H1 (cell line): ENCODE measurements at regions not wholly inside any gene's neighbourhood (a gene's known extent, or its start where the extent isn't known, plus 50 kb on each side); places are given as distances from the start of the nearest gene placed in this dataset.

Experiments used
- CTCF ChIA-PET: fragments of 300-600 bp; sonication (Branson Sonifier 250); formaldehyde crosslinking; loops from one replicate; lab custom pipeline; 2021; ENCODE audit not compliant: partially characterized antibody; lab: Charles Lee
- POLR2A ChIA-PET: fragments of 300-600 bp; sonication (Branson Sonifier 250); formaldehyde crosslinking; loops from one replicate; lab custom pipeline; 2021; ENCODE audit warnings: inconsistent platforms; ENCODE audit not compliant: partially characterized antibody; lab: Charles Lee
- DNase-seq, 2 experiments: peaks; one replicate each; pipeline versions ENCODE4 v3.0.0 to v3.0.0-alpha.2; 2010 to 2022; ENCODE audit warnings: low spot score in 2 of 2, low read depth in 1 of 2, mixed read lengths in 1 of 2
- FAIRE-seq: peaks from 2 replicates; lab custom pipeline; 2011; peaks lifted over from hg19 to GRCh38; lab: Jason Lieb, UNC
- H2AFZ ChIP-seq: 2 replicates; pipeline ENCODE4 v1.8.1; 2012; ENCODE audit warnings: low read length, inconsistent platforms
- H2AK5ac ChIP-seq: 2 replicates; pipeline ENCODE4 v1.6.1; 2013; ENCODE audit warnings: low read depth, low read length
- H2BK120ac ChIP-seq: replicated peaks from 2 replicates; pipeline ENCODE3; 2013; ENCODE audit warnings: low read depth, low read length, inconsistent platforms
- H2BK12ac ChIP-seq: 2 replicates; pipeline ENCODE4 v1.6.1; 2013; ENCODE audit warnings: low read depth, low read length
- H2BK15ac ChIP-seq: 2 replicates; pipeline ENCODE4 v1.6.1; 2013; ENCODE audit warnings: low read length
- H2BK20ac ChIP-seq: 2 replicates; pipeline ENCODE4 v1.6.1; 2013; ENCODE audit warnings: low read length
- H2BK5ac ChIP-seq: 2 replicates; pipeline ENCODE4 v1.6.1; 2013; ENCODE audit warnings: low read depth, low read length
- H3K14ac ChIP-seq: 2 replicates; pipeline ENCODE4 v1.6.1; 2013; ENCODE audit warnings: inconsistent platforms; ENCODE audit not compliant: insufficient read length
- H3K18ac ChIP-seq: 2 replicates; pipeline ENCODE4 v1.6.1; 2013; ENCODE audit warnings: low read length; ENCODE audit errors: extremely low read depth
- H3K23ac ChIP-seq: 2 replicates; pipeline ENCODE4 v1.6.1; 2013; ENCODE audit warnings: inconsistent platforms; ENCODE audit not compliant: insufficient read length
- H3K23me2 ChIP-seq: 2 replicates; pipeline ENCODE4 v1.6.1; 2013; ENCODE audit warnings: low read depth, low read length
- H3K27ac ChIP-seq: 2 replicates; pipeline ENCODE4 v1.6.1; 2011; ENCODE audit warnings: low read depth, low read length, inconsistent platforms
- H3K27me3 ChIP-seq, 4 experiments: replicated peaks in 1 of 4; 1 replicate in 1 of 4; 2 replicates in 3 of 4; pipeline versions ENCODE4 v1.6.1 to v1.8.1; 2011 to 2013; ENCODE audit warnings: low read length in 3 of 4, mild to moderate bottlenecking in 3 of 4, inconsistent platforms in 2 of 4, mixed read lengths in 2 of 4, moderate library complexity in 1 of 4; ENCODE audit not compliant: control insufficient read depth in 3 of 4, insufficient read depth in 3 of 4; ENCODE audit errors: extremely low read depth in 1 of 4
- H3K36me3 ChIP-seq, 4 experiments: 2 replicates each; pipeline versions ENCODE4 v1.6.1 to v1.8.1; 2011 to 2013; ENCODE audit warnings: mild to moderate bottlenecking in 4 of 4, low read length in 3 of 4, moderate library complexity in 2 of 4, control low read depth in 1 of 4, inconsistent platforms in 1 of 4; ENCODE audit not compliant: insufficient read depth in 4 of 4, control insufficient read depth in 2 of 4
- H3K4ac ChIP-seq: replicated peaks from 2 replicates; pipeline ENCODE3; 2013; ENCODE audit warnings: low read length, low read depth, mixed read lengths, inconsistent platforms; ENCODE audit not compliant: insufficient read length
- H3K4me1 ChIP-seq, 4 experiments: replicated peaks in 1 of 4; 1 replicate in 1 of 4; 2 replicates in 3 of 4; pipeline versions ENCODE4 v1.6.1 to v1.8.1; 2011 to 2013; ENCODE audit warnings: low read length in 3 of 4, inconsistent platforms in 2 of 4, mixed read lengths in 1 of 4; ENCODE audit not compliant: insufficient read depth in 4 of 4, control insufficient read depth in 3 of 4
- H3K4me2 ChIP-seq, 2 experiments: 2 replicates each; pipeline versions ENCODE4 v1.6.1 to v1.8.1; 2011 to 2013; ENCODE audit warnings: low read depth in 2 of 2, low read length in 2 of 2, control low read depth in 1 of 2, inconsistent platforms in 1 of 2, mild to moderate bottlenecking in 1 of 2; ENCODE audit not compliant: insufficient read depth in 1 of 2
- H3K4me3 ChIP-seq, 4 experiments: fragments of 200-600, 300-600 bp in 1 of 4; sonication (generic), shearing (Covaris generic), sonication (Bioruptor Twin) in 1 of 4; 2 replicates each; pipeline versions ENCODE4 v1.5.1 to v1.8.1; 2011 to 2016; ENCODE audit warnings: low read length in 4 of 4, low read depth in 3 of 4, control low read depth in 2 of 4, inconsistent platforms in 2 of 4, mild to moderate bottlenecking in 2 of 4, mixed read lengths in 1 of 4, moderate library complexity in 1 of 4; ENCODE audit not compliant: insufficient read depth in 2 of 4; ENCODE audit errors: extremely low read depth in 1 of 4
- H3K56ac ChIP-seq: replicated peaks from 2 replicates; pipeline ENCODE3; 2013; ENCODE audit warnings: low read depth, mild to moderate bottlenecking, mixed read lengths, low read length, inconsistent platforms; ENCODE audit not compliant: insufficient read length
- H3K79me1 ChIP-seq: 2 replicates; pipeline ENCODE4 v1.6.1; 2013; ENCODE audit warnings: low read depth, low read length, control low read depth
- H3K79me2 ChIP-seq, 2 experiments: 2 replicates each; pipeline versions ENCODE4 v1.6.1 to v1.8.1; 2012 to 2013; ENCODE audit warnings: low read length in 2 of 2, mild to moderate bottlenecking in 2 of 2, inconsistent platforms in 1 of 2; ENCODE audit not compliant: insufficient read depth in 2 of 2, control insufficient read depth in 1 of 2
- H3K9ac ChIP-seq, 4 experiments: replicated peaks in 1 of 4; 1 replicate in 1 of 4; 2 replicates in 3 of 4; pipeline versions ENCODE4 v1.6.1 to v1.8.1; 2011 to 2013; ENCODE audit warnings: low read depth in 3 of 4, low read length in 3 of 4, control low read depth in 2 of 4, mild to moderate bottlenecking in 2 of 4, moderate library complexity in 2 of 4, inconsistent platforms in 1 of 4; ENCODE audit errors: extremely low read depth in 1 of 4
- H3K9me3 ChIP-seq, 2 experiments: 2 replicates each; pipeline versions ENCODE4 v1.6.1 to v1.8.1; 2012 to 2013; ENCODE audit warnings: mild to moderate bottlenecking in 2 of 2, moderate library complexity in 2 of 2, control low read depth in 1 of 2, inconsistent platforms in 1 of 2, low read depth in 1 of 2, low read length in 1 of 2, mixed read lengths in 1 of 2; ENCODE audit not compliant: insufficient read depth in 2 of 2
- H4K20me1 ChIP-seq, 2 experiments: replicated peaks in 1 of 2; 2 replicates each; pipeline versions ENCODE3 to v1.8.1; 2011 to 2013; ENCODE audit warnings: inconsistent platforms in 2 of 2, low read length in 2 of 2, mild to moderate bottlenecking in 1 of 2; ENCODE audit not compliant: insufficient read depth in 2 of 2, control insufficient read depth in 1 of 2
- H4K5ac ChIP-seq: 2 replicates; pipeline ENCODE4 v1.6.1; 2013; ENCODE audit warnings: low read length, low read depth, mixed read lengths, inconsistent platforms; ENCODE audit not compliant: insufficient read length
- H4K8ac ChIP-seq: 2 replicates; pipeline ENCODE4 v1.8.0; 2013; ENCODE audit warnings: mild to moderate bottlenecking, moderate library complexity, low read length, inconsistent platforms; ENCODE audit not compliant: insufficient read depth; ENCODE audit errors: extremely low read depth
- H4K91ac ChIP-seq: replicated peaks from 2 replicates; pipeline ENCODE3; 2013; ENCODE audit warnings: low read length, mixed read lengths, inconsistent platforms; ENCODE audit not compliant: insufficient read length
- ATF3 ChIP-seq: IDR thresholded peaks from 2 replicates; pipeline ENCODE4 v1.6.1; 2011; ENCODE audit warnings: low read depth, mild to moderate bottlenecking, low read length; ENCODE audit not compliant: insufficient read depth
- E2F6 ChIP-seq: IDR thresholded peaks from 2 replicates; pipeline ENCODE4 v1.6.1; 2012; ENCODE audit warnings: inconsistent platforms
- EP300 ChIP-seq, 2 experiments: IDR thresholded peaks; 1 replicate in 1 of 2; 2 replicates in 1 of 2; pipeline ENCODE4 v1.6.1; 2011 to 2012; ENCODE audit warnings: low read depth in 2 of 2, low read length in 2 of 2, mild to moderate bottlenecking in 2 of 2, borderline replicate concordance in 1 of 2, inconsistent platforms in 1 of 2, moderate library complexity in 1 of 2
- GABPA ChIP-seq: IDR thresholded peaks from 2 replicates; pipeline ENCODE4 v1.6.1; 2011; ENCODE audit warnings: mild to moderate bottlenecking, low read length, moderate library complexity, borderline replicate concordance; ENCODE audit not compliant: insufficient read depth
- GTF2F1 ChIP-seq: IDR thresholded peaks from 2 replicates; pipeline ENCODE4 v1.6.1; 2012; ENCODE audit warnings: low read depth, low read length, improper control_type of control experiment, borderline replicate concordance
- HDAC2 ChIP-seq, 2 experiments: fragments of 300-600 bp in 1 of 2; sonication (generic) in 1 of 2; IDR thresholded peaks; 2 replicates each; pipeline ENCODE4 v1.6.1; 2011 to 2012; ENCODE audit warnings: low read depth in 2 of 2, low read length in 2 of 2, mild to moderate bottlenecking in 2 of 2, moderate library complexity in 2 of 2, borderline replicate concordance in 1 of 2, inconsistent platforms in 1 of 2
- NRF1 ChIP-seq: IDR thresholded peaks from 2 replicates; pipeline ENCODE4 v1.6.1; 2011; ENCODE audit warnings: mild to moderate bottlenecking, low read depth, low read length, improper control_type of control experiment
- RAD21 ChIP-seq, 2 experiments: IDR thresholded peaks in 1 of 2; conservative IDR thresholded peaks in 1 of 2; 2 replicates each; pipeline ENCODE4 v1.6.1; 2011; ENCODE audit warnings: low read depth in 2 of 2, low read length in 2 of 2, improper control_type of control experiment in 1 of 2, inconsistent platforms in 1 of 2, mild to moderate bottlenecking in 1 of 2, moderate library complexity in 1 of 2
- TAF1 ChIP-seq: IDR thresholded peaks from 2 replicates; pipeline ENCODE4 v1.6.1; 2011; ENCODE audit warnings: mild to moderate bottlenecking, low read depth, low read length
- USF2 ChIP-seq: IDR thresholded peaks from 2 replicates; pipeline ENCODE4 v1.6.1; 2011; ENCODE audit warnings: low read length, improper control_type of control experiment

GRCh38 chr2:136638193-136638592, 127.2 kb upstream of the THSD7B start:
- Histone ChIP-seq H3K79me2 (no peaks in the 10 kb centered on the region), H2AK5ac (no peak overlapping the region), H3K56ac (no peak overlapping the region), H3K4ac (no peak overlapping the region), H4K20me1 (no peaks in the 10 kb centered on the region), H3K27me3 (no peaks in the 10 kb centered on the region), H3K79me1 (no peaks in the 10 kb centered on the region), H4K8ac (no peak overlapping the region), H3K4me2 (no peak overlapping the region), H2BK15ac (no peak overlapping the region), H3K23ac (no peak overlapping the region), H3K18ac (no peak overlapping the region), H4K5ac (no peak overlapping the region), H2BK5ac (no peak overlapping the region), H3K36me3 (no peaks in the 10 kb centered on the region), H3K4me3 (no peak overlapping the region), H3K14ac (no peak overlapping the region), H3K9me3 (no peaks in the 10 kb centered on the region), H2BK12ac (no peak overlapping the region), H3K23me2 (no peaks in the 10 kb centered on the region), H3K9ac (no peak overlapping the region), H2BK20ac (no peak overlapping the region), H2AFZ (no peak overlapping the region), H3K4me1 (no peaks in the 10 kb centered on the region), H4K91ac (no peak overlapping the region), H2BK120ac (no peak overlapping the region), H3K27ac (no peak overlapping the region)
- ChIA-PET POLR2A (no interaction called here), CTCF (interaction anchor here (1.0 kb wide), 1 partner anchor 99 kb away, joined by 3 read pairs; no protein-coding TSS in a partner anchor)
- no peak for FAIRE-seq
- DNase-seq: no peak
- TF ChIP-seq TAF1: no peak
- no peak for TF ChIP-seq RAD21 (IDR thresholded peaks at IDR 0.05 in 1 of 2, conservative IDR thresholded peaks at IDR 0.05 in 1 of 2; ENCODE audit: low read depth in 2 of 2, low read length in 2 of 2)
- TF ChIP-seq HDAC2 (IDR thresholded peaks at IDR 0.05; ENCODE audit: borderline replicate concordance in 1 of 2, low read depth in 2 of 2, low read length in 2 of 2): no peak
- TF ChIP-seq E2F6: no peak
- no peak for TF ChIP-seq ATF3
- TF ChIP-seq GTF2F1: no peak
- no peak for TF ChIP-seq EP300 (IDR thresholded peaks at IDR 0.05; ENCODE audit: borderline replicate concordance in 1 of 2, low read depth in 2 of 2, low read length in 2 of 2)
- TF ChIP-seq GABPA: no peak
- TF ChIP-seq NRF1: no peak
- no peak for TF ChIP-seq USF2
